HT-29 (cell line): ENCODE measurements at regions not wholly inside any gene's neighbourhood (a gene's known extent, or its start where the extent isn't known, plus 50 kb on each side); places are given as distances from the start of the nearest gene placed in this dataset.
"Not testable (repeated sequence)": the region's sequence is repeated elsewhere in the genome, so short reads cannot be mapped to it uniquely, and the experiment has no call there.

Source experiments
- DNase-seq: peaks from one replicate; pipeline ENCODE4 v3.0.0-alpha.2; 2015; ENCODE audit warnings: low spot score

DNA sequence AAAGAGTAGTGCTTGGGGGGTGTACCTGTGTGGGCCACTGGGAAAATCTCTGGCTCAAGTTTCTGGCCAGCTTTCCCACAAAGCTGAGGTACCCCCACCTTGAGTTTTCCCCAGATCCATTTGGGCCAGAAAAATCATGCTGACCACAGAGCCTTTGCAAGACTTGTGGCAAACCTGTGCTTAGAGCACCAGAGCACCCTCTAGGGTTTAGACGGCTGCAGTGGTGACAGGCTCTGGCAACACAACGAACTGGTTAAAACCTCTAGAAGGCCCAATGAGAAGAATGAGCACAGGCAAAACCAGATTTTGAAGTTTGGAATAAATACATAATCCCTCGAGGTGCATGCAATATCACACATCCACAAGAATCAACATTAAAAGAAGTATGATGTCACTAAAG is 290.7 kb upstream of the FOLH1 start:
- no peak for DNase-seq

DNA sequence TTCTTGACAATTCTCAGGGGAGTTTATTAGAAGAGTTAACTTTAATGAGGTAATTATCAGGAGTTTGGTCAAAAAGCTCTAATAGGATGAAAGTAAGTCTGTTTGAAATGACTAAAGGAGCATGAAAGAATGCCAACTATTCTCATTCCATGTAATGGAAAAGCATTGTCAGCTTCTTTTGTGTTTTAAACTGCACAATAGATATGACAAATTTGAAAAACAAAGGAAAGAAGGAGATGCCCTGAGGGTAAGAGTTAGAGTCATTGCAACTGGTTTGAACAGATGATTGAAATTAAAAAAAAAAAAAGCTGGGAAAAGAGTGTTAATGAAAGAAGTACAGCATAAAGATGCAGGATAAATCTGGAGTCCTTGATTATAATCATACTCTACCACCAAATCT is 296.8 kb upstream of the FOLH1 start:
- no peak for DNase-seq

DNA sequence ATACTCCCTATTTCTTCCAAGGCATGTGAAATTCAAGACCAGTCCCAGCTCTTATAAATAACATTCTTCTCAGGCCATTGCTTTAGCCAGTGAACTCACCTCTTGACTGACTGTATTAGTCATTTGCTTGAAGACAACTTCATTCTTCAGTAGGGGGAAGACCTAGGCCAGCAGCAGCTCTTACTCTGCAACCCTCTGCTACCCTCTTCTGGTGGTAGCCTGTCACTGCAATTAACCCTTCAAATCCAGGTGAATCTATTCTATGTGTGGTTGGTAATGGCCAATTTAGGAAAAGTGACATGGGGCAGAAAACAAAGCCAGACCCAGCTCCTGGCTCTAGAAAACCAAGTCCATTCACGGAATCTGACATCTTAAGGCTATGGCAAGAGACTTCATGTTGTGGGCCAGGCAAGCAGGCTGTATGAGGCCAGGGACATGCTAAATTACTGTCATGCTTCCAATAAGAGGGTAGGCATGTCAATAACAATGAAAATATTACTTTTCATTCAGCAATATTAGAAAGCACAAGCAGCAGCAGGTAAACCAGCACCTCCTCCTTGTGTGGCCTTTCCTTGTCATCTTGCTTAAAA is 317.9 kb upstream of the FOLH1 start:
- DNase-seq: peak; percentile 56

DNA sequence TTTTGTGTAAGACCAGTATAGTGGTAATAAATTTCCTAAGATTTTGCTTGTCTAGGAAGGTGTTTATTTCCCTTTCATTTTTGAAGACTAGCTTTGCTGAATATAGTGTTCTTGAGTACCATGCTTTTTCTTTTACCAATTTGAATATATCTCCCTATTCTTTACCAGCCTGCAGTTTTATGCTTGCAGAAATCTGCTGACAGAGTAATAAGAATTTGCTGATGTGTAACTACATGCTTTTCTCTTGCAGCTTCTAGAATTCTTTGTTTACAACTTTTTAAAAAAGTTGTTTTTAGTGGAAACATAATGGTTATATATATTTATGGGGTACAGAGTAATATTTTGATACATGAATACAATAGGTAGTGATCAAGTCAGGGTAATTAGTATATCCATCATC is 324.8 kb upstream of the FOLH1 start:
- no peak for DNase-seq

DNA sequence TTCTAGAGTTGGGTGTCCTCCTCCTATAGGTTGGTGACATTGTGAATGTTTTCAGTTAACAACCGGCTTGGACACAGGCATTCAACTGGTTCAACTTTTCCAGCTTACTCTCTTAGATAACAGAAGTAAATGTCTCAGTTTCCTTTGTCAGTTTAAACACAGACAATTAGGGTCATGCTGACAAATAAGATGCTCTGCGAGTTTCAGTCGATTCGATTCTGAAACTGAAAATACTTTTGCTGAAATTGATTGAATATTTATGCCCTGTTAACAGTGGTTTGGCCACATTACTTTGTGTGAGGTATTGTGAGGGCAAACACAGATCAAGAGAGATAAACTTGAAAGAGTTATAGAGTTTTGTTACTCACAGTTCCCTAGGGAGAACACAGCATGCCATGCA is 330.5 kb upstream of the FOLH1 start:
- not testable (repeated sequence) for DNase-seq

DNA sequence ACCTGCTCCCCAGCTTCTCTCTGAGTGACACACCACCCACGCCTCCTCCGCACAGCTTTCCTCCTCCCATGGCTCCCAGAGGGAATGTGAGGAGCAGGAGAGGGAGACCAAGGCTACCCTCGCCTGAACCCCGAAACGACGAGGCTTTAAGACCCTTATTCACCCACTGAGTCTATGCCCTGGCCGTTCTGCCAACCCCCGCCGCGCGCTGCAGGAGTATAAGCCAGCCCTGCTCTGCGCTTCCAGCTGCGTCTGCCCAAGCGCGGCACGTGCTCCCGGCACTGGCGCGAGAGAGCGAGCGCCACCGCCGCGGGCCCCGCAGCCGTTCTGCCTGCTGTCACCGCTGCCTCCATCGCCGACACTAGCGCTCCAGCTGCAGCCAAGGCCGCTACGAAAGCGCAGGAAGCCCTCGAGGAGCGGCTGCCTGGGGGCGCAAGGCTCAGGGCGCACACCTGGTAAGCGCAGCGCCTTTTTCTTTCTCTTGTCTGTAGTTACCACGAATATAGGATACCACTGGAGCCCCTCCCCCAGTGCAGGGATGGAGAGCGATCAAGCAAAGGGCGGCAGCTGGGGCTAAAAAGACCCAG is 350.0 kb upstream of the FOLH1 start:
- not testable (repeated sequence) for DNase-seq

DNA sequence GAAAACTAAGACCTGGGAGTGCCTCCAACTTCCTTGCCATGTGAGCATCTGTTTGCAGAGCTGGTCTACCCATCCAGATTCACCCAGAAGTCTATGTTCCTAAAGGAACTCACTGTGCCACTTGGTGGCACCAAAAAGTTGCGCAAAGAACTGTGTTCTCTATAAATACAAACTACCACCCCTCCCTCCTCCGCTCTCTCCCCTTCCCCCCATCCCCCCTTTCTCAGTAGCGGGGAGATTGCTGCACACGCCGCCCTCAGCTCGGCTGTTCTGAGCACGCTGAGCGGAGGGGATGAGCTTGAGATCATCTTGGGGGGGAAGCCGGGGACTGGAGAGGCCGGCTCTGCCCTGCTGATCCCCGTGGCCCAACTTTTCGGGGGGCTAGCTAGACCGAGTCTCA is 352.2 kb upstream of the FOLH1 start:
- DNase-seq: not testable (repeated sequence)

DNA sequence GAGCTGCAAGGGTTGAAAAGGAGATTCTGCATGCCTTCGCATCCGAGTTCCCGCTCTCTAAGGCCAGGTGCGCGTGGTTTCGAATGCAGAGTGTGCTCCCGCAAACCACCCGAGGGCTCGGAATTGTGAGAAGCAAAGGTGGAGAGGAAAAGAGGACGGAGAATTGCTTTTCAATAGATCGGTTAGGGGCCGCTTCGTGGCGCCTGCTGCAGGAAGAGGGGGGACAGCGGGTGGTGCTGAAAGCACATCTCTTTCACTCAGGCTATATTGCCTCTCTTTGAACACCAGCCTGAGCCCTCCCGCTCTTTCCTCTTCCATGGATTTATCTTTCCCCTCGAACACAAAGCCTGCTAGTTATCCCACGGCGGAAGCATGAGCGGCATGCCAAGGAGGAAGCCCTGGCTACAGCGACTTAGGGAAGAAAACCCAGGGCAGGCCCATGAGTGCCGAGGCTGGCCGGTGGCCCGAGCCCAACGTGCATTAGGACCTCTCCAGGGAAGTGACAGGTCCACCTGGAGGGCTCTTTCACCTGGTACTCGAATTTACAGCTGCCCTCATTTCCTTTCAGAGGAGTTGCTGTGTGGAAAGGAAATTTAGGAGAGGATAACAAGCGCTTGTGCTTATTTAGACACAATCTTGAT is 353.0 kb upstream of the FOLH1 start:
- not testable (repeated sequence) for DNase-seq

DNA sequence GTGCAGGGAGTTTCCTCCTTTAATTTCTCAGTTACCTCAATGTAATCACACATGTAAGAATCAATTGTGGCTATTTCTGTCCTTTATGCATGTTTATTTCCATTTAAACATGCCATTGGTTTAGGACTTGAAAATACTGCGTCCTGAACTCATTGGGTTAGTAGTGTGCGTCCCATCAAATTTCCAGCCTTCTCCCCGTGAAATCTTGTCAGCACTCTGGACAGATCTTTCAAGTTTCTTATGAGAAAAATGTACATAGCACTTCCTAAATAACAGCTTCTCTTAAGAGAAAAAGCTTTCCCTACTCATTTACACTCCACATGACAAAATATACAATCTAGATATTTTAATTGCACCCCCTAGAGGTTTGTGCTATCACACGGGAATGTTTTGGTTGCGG is 353.9 kb upstream of the FOLH1 start:
- DNase-seq: not testable (repeated sequence)

DNA sequence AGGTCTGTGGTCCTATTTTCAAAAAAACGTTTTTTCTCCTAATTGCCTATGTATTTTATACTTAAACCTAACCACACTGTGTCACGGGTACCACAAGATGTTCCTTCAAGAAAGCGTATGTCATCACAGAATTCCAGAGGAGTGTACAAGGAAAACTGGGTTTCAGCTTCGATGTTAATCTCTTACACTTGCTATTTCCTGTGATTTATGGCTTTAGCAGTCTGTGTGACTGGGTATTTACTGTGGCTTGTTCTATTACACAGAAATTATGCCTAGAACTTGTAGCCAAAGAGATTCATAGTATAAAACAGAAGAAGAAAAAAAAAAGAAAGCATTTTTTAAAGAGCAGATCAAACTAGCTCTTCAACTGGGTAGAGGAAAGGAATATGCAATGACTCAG is 371.1 kb upstream of the FOLH1 start:
- not testable (repeated sequence) for DNase-seq

DNA sequence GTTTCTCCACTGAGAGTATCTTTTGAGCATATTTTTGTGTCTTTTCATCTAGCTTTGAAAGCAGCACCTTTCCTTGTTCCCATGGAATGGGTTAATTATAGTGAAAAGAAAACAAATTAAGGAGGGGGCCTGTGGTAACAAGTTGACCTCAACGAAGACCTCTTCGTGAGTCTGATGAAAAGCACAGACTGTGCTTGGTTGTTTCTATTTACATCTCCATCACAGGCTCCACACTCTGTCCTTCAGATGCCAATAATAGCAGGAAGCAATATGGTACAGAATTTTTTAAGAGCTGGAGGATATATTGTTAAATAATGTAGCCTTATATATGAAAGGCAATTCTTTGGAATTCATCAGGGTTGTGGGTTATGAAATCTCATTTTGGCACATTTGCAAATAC is 366.7 kb upstream of the OR4C13 start:
- not testable (repeated sequence) for DNase-seq

DNA sequence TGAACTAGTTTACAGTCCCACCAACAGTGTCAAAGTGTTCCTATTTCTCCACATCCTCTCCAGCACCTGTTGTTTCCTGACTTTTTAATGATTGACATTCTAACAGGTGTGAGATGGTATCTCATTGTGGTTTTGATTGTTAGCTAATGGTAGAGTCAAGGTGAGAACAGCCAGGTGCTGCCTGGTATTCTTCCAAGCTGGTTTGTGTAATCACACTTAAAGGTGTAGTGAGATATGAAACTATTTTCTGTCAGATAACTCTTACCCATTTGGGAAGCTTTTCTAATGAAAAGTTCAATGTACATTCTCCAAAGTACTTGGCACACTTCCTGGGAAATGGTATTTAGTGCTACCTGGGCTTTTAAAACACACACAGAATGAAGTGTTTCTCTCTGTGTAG is 343.3 kb upstream of the OR4C13 start:
- not testable (repeated sequence) for DNase-seq

DNA sequence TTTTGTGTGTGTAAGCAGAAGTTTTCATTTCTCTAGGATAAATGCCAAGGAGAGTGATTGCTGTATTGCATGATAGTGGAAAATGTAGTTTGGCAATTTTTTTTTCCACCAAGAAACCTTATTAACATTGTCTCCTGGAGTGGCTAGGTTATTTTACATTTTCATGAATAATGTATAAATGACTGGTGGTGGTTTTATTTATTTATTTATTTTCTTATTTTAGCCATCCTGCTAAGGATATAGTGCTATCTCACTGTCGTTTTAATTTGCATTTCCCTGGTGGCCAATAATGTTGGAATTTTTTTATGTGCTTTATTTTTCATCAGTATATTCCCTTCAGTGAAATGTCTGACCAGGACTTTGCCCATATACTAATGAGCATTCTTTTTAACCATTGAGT is 328.3 kb upstream of the OR4C13 start:
- DNase-seq: not testable (repeated sequence)

DNA sequence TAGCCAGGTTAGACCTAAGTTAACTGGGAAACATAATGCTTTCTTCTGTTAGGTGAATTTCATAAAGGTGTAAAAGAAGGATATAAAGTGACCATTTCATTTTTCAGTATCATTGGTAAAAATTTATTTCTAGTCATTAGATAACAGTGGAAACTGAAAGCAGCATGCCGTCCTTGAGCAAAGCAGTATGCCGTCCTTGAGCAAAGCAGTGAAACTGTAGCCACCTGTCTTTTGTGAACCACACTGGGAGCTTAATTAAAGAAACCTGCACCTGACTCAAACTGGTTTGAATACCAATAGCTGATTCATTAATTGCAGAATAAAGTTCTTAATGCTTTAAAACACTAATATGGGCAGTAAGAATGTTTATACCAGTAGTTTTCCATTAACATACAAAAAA is 281.5 kb upstream of the OR4C13 start:
- DNase-seq: not testable (repeated sequence)

DNA sequence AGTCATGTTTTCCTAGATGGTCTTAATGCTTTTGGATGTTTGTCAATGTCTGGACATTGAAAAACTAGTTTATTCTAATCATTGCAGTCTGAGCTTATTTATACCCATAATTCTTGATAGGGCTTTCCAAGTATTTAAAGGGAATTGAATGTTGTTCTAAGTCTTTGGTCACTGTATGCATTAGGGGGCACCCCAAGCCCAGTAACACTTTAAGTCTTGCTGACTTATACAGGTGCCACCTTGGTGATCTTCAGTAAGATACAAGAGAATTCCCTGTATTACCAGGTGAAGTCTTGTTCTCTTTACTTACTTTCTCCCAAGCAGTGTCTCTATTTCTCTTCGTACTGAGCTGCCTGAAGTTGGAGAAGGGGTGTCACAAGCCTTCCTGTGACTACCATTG is 250.1 kb upstream of the OR4C13 start:
- not testable (repeated sequence) for DNase-seq

DNA sequence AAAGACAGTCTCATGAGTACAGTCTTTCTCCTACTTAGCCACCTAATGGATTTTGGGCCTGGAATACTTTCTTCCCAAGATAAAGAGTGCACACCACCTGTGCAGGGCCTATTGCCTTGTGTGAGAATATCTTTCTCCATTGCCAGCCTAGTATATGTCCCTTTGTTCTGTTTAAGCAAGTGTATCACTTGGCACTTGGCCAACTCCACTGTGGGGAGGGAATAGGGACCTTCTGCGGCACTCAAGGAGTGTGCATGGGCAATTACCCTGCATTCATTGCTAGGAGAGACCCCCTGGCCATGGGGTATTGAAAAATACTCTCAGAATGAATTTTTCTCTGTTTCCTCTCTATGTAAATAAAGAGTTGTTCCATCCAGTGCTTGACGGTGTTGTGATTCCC is 201.7 kb upstream of the OR4C13 start:
- not testable (repeated sequence) for DNase-seq

DNA sequence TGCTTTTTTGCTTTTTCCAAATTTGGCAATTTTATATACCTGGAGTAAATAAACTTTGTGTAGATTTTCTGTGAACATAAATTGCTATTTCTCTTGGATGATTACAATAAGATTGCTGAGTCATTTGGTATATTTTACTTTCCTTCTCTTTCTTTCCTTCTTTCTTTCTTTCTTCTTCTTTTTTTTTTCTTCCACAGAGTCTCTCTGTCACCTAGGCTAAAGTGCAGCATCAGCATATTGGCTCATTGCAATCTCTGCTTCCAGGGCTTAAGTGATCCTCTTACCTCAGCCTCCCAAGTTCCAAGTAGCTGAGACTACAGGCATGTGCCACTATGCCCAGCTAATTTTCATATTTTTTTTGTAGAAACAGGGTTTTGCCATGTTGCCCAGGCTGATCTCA is 201.2 kb upstream of the OR4C13 start:
- not testable (repeated sequence) for DNase-seq

DNA sequence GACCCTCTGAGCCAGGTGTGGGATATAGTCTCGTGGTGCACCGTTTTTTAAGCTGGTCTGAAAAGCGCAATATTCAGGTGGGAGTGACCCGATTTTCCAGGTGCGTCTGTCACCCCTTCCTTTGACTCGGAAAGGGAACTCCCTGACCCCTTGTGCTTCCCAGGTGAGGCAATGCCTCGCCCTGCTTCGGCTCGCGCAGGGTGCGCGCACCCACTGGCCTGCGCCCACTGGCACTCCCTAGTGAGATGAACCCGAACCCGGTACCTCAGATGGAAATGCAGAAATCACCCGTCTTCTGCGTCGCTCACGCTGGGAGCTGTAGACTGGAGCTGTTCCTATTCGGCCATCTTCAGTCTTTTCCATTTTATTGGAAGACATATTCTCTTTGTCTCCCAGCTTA is 171.4 kb upstream of the OR4C13 start:
- not testable (repeated sequence) for DNase-seq

DNA sequence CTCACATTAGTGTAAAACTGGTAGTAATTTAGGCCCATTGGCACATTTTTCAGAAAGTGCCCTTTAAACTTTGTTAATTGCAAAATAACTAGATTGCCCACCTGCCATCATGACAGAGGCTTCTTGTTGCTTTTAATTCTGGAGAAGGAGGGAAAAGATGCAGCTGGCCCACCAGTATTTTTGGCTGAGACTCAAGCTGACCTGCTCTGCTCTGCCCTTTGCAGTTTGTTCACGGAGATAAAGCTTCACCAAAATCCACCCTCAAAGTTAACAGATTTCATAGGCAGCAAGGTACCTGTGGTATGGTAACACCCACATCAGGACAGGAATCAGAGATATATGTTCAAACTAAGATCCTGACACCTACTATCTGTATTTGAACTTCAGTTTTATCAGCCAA is 170.2 kb upstream of the OR4C13 start:
- not testable (repeated sequence) for DNase-seq

DNA sequence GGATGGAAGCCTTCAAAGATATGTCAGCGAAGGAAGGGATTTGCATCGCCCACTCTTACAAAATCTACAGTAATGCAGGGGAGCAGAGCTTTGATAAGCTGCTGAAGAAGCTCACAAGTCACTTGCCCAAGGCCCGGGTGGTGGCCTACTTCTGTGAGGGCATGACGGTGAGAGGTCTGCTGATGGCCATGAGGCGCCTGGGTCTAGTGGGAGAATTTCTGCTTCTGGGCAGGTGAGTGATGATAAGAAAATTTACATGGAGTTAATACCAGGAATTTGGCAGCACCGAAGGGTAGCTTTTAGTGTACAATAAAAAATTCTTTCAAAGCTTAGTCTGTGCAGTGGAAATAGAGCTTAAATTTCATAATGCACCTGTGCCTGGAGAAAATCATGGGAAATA is 168.3 kb upstream of the OR4C13 start:
- not testable (repeated sequence) for DNase-seq

DNA sequence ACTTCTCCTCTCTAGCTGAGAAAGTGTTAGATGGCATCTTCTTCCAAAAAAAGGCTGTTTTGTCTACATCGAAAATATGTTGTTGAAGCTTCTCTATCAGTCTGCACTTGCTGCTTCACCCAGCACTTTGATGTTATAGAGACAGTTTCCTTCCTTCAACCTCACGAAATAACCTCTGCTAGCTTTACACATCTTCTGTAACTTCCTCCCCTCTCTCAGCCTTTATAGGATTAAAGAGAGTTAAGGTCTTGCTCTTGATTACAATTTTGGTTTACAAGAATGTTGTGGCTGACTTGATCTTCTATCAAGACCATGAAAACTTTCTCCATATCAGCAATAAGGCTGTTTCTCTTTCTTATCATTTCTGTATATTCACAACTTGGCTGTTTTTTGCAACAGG is 162.4 kb upstream of the OR4C13 start:
- DNase-seq: not testable (repeated sequence)

DNA sequence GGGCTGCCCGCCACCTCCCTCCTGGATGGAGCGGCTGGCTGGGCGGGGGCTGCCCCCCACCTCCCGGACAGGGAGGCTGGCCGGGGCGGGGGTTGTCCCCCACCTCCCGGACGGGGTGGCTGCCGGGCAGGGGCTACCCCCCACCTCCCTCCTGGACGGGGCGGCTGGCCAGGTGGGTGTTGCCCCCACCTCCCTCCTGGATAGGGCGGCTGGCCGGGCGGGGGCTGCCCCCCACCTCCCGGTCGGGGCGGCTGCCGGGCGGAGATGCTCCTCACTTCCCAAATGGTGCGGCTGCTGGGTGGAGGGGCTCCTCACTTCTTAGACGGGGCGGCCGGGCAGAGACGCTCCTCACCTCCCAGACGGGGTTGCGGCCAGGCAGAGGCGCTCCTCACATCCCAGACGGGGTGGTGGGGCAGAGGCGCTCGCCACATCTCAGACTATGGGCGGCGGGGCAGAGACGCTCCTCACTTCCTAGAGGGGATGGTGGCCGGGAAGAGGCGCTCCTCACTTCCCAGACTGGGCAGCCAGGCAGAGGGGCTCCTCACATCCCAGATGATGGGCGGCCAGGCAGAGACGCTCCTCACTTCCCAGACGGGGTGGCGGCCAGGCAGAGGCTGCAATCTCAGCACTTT is 153.9 kb upstream of the OR4C13 start:
- DNase-seq: not testable (repeated sequence)
